GM18511 (cell line): ENCODE measurements at regions not wholly inside any gene's neighbourhood (a gene's known extent, or its start where the extent isn't known, plus 50 kb on each side); places are given as distances from the start of the nearest gene placed in this dataset.
"Not testable (repeated sequence)": the region's sequence is repeated elsewhere in the genome, so short reads cannot be mapped to it uniquely, and the experiment has no call there.

Source experiments
- ATAC-seq: cut with Tn5 transposase; IDR thresholded peaks from one replicate; pipeline ENCODE4 v1.9.1; 2021; ENCODE audit warnings: mild to moderate bottlenecking, moderate library complexity; ENCODE audit not compliant: unreplicated experiment

DNA sequence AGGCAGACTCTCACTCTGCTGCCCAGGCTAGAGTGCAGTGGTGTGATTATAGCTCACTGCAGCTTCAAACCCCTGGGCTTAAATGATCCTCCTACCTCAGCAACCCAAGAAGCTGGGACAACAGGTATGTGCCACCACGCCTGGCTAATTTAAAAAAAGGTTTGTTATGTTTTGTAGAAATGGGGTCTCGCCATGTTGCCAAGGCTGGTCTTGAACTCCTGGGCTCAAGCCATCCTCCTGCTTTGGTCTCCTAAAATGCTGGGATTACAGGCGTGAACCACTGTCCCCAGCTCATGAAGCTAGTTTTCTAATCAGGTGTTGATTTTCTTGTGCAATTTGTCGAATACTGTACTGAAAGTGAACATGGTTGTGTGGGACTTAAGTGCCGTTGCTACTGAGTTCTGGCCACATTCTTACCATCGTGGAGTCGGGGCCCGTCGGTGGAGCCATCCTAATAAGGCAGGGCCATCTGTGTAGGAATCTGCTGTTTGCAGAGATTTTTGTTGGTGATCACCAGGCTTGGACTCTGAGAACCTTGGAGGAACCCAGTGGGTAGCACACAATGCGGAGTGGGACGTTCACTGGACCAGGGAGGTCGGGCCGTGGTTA, 193.2 kb downstream of the GOLGA6L6 start:
- no peak for ATAC-seq

GRCh38 chr15:20346082-20346805, 195.4 kb downstream of the GOLGA6L6 start:
- no peak for ATAC-seq

GRCh38 chr15:20345401-20345958, 196.1 kb downstream of the GOLGA6L6 start:
- no peak for ATAC-seq

DNA sequence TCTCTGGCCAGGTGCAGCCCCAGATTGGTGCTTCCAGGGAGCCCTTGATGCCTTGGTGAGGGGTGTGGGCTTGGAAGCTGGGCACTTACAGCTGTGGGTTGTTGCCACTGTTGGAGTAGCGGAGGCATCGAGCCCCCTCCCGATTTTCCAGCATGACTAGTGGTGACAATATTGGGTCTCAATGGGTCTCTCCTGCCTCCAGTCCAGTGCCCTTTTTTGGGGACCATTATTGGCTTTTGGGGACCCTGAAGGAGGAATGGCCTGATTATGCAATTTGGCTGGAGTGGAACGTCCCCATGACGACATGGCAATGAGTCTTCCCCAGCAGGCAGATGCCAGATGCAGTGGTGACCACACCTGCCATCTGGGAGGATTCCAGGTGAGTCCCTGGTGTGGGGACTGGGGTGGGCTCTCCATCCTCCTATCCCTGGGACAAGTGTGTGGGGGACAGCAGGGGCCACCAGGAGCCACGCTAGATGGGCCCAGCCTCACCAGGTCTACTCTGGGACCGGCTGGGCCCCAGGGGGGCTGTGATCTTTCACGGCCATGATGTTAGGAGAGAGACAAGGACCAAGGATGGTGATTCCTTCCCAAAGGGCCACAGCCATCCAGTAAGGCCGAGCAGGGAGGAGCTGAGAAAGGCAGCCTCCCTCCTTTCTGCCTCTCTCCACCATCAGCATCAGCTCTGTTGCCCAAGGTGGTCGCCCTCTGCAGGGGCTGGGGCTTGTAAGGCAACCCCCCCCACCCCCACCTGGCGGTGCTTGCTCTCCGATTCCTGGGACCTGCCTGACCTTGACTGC, 196.8 kb downstream of the GOLGA6L6 start:
- no peak for ATAC-seq

- ATAC-seq = not testable (repeated sequence)
Observed at GRCh38 chr15:20343395-20344211, 198.0 kb downstream of the GOLGA6L6 start.

DNA sequence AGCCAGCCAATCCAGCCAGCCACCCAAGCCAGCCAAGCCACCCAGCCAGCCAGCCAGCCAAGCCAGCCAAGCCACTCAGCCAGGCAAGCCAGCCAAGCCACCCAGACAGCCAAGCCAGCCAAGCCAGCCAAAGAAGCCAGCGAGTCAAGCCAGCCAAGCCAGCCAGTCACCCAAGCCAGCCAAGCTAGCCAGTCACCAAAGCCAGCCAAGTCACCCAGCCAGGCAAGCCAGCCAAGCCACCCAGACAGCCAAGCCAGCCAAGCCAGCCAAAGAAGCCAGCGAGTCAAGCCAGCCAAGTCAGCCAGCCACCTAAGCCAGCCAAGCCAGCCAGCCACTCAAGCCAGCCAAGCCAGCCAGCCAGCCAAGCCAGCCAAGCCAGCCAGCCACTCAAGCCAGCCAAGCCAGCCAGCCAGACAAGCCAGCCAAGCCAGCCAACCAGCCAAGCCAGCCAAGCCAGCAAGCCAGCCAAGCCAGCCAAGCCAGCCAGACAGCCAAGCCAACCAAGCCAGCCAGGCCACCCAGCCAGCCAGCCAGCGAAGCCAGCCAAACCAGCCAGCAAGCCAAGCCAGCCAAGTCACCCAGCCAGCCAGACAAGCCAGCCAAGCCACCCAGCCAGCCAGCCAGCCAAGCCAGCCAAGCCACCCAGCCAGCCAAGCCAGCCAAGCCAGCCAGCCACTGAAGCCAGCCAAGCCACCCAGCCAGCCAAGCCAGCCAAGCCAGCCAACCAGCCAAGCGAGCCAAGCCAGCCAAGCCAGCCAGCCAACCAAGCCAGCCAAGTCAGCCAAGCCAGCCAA, 198.8 kb downstream of the GOLGA6L6 start:
- not testable (repeated sequence) for ATAC-seq

DNA sequence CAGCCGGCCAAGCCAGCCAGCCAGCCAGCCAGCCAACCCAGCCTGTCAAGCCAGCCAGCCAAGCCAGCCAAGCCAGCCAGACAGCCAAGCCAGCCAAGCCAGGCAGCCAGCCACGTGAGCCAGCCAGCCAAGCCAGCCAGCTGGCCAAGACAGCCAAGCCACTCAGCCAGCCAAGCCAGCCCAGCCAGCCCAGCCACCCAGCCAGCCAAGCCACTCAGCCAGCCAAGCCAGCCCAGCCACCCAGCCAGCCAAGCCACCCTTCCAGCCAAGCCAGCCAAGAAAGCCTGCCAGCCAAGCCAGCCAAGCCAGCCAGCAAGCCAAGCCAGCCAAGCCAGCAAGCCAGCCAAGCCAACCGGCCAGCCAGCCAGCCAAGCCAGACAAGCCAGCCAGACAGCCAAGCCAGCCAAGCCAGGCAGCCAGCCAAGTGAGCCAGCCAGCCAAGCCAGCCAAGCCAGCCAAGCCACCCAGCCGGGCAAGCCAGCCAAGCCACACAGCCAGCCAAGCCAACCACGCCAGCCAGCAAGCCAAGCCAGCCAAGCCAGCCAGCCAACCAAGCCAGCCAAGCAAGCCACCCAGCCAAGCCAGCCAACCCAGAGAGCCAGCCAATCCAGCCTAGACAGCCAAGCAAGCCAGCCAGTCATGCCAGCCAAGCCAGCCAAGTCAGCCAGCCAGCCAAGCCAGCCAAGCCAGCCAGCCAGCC, 199.5 kb downstream of the GOLGA6L6 start:
- no peak for ATAC-seq

DNA sequence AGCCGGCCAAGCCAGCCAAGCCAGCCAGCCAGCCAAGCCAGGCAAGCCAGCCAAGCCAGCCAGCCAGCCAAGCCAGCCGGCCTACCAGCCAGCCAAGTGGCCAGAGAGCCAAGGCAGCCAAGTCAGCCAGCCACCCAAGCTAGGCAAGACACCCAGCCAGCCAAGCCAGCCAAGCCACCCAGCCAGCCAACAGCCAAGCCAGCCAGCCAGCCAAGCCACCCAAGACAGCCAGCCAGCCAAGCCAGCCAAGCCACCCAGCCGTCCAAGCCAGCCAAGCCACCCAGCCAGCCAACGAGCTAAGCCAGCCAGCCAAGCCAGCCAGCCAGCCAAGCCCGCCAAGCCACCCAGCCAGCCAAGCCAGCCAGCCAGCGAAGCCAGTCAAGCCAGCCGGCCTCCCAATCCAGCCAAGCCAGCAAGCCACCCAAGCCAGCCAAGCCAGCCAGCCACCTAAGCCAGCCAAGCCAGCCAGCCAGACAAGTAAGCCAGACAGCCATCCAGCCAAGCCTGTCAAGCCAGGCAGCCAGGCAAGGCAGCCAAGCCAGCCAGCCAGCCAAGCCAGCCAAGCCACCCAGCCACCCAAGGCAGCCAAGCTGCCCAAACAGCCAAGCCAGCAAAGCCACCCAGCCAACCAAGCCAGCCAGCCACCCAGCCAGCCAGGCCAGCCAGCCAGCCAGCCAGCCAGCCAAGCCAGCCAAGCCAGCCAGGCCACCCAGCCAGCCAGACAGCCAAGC, 200.5 kb downstream of the GOLGA6L6 start:
- no peak for ATAC-seq

DNA sequence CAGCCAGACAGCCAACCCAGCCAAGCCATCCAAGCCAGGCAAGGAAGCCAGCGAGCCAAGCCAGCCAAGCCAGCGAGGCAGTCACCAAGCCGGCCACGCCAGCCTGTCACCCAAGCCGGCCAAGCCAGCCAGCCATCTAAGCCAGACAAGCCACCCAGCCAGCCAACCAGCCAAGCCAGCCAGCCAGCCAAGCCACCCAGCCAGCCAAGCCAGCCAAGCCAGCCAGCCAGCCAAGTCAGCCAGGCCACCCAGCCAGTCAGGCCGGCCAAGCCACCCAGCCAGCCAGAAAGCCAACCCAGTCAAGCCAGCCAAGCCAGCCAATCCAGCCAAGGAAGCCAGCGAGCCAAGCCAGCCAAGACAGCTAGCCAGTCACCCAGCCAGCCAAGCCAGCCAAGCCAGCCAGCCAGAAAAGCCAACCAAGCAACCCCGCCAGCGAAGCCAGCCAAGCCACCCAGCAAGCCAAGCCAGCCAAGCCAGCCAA, 201.2 kb downstream of the GOLGA6L6 start:
- no peak for ATAC-seq

- not testable (repeated sequence) for ATAC-seq
Observed at GRCh38 chr15:20339086-20339791, 202.4 kb downstream of the GOLGA6L6 start.

- not testable (repeated sequence) for ATAC-seq
Observed at GRCh38 chr15:20338671-20339070, 202.9 kb downstream of the GOLGA6L6 start.

DNA sequence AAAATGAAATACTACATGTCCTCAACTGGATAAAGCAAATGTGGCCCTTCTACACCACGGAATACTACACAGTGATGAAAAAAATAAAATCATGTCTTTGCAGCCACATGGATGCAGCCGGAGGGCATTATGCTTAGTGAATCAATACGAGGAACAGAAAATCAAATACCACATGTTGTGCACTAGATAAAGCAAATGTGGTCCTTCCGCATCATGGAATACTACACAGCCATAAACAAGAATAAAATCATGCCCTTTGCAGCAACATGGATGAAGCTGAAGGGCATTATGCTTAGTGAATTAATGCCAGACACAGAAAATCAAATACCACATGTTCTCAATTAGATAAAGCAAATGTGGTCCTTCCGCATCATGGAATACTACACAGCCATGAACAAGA, 204.4 kb downstream of the GOLGA6L6 start:
- not testable (repeated sequence) for ATAC-seq

DNA sequence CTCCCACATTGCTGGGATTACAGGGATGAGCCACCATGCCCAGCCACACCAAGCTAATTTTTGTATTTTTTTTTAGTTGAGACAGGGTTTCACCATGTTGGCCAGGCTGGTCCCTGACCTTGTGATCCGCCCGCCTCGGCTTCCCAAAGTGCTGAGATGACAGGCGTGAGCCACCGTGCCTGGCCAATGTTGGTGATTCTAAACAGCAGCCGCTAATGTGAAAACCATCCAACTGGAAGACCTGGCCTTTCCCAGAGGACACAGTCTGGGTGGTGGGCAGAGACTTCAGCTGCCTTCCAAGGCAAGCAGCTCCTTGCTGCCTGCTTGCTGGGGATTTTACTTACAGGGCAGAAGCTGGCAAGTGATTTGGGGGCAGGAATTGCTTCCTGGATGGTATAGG, 207.1 kb downstream of the GOLGA6L6 start:
- ATAC-seq = not testable (repeated sequence)

- ATAC-seq = not testable (repeated sequence)
Observed at GRCh38 chr15:20325751-20326150, 215.8 kb downstream of the GOLGA6L6 start.

- ATAC-seq = not testable (repeated sequence)
Observed at GRCh38 chr15:20317132-20317531, 224.5 kb downstream of the GOLGA6L6 start.

DNA sequence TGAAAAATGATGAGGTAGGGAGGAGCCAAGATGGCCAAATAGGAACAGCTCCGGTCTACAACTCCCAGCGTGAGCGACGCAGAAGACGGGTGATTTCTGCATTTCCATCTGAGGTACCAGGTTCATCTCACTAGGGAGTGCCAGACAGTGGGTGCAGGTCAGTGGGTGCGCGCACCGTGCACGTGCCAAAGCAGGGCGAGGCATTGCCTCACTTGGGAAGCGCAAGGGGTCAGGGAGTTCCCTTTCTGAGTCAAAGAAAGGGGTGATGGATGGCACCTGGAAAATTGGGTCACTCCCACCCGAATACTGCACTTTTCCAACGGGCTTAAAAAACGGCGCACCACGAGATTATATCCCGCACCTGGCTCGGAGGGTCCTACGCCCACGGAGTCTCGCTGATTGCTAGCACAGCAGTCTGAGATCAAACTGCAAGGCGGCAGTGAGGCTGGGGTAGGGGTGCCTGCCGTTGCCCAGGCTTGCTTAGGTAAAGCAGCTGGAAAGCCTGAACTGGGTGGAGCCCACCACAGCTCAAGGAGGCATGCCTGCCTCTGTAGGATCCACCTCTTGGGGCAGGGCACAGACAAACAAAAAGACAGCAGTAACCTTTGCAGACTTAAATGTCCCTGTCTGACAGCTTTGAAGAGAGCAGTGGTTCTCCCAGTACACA, 230.5 kb downstream of the GOLGA6L6 start:
- ATAC-seq = not testable (repeated sequence)

GRCh38 chr15:20310603-20311002, 231.0 kb downstream of the GOLGA6L6 start:
- ATAC-seq = no peak
